ENCODE measurements at regions not wholly inside any gene's neighbourhood (a gene's known extent, or its start where the extent isn't known, plus 50 kb on each side); places are given as distances from the start of the nearest gene placed in this dataset.
A peak's percentile ranks its signal among the peaks of the same experiment; 100 is the strongest.

DNA sequence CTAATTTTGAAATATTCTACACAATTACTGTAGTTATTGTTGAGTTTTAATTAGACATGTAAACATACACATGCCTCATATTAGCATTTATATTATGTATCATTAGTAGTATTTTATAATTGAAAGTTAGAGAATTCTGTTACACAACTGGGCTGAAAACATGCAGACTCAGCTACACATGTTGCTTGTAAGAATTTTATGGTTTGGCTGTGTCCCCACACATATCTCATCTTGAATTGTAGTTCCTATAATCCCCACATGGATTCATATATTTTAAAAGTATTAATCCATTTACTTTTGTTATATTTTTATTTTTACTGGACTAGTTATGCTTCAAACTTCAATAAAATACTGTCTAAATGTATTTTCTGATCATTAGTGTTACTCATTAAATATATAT lies 2075.3 kb upstream of the C9orf72 start:
- no peak for DNase-seq

DNA sequence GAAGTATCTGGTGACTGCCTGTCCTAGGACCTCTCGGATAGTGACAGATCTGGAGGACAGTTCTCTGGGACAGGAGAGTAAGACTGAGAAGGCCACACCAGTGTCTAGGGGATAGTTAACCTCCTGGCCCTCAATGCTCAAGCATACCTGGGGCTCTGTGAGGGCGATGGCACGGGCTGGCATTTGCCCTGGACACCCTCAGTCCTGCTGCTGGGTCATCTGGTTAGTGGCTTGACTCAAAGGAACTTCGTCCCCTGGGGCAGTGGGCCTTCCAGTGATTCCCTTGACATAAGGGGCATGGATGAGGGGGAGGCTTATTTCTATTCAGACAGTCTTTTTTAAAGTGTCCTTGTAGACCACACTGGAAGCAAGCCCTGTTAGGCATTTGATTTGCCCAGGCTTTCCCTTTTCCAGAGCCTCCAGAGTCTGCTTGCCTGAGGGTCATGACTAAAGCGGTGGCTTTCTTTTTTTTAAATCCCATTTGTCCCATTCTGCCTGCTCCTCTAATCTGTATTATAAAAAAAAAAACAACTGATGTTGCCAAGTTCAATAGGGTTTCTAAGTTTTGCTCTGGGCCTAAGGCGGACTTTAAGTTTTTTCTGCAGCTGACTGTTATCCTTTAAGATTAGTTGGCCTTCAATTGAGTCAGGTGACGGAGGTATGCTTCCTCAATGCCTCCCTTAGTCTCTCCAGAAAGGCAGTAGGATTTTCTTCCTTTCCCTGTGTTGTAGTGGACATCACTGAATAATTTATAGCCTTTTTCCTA lies 2083.5 kb upstream of the C9orf72 start:
- DNase-seq, result no peak

DNA sequence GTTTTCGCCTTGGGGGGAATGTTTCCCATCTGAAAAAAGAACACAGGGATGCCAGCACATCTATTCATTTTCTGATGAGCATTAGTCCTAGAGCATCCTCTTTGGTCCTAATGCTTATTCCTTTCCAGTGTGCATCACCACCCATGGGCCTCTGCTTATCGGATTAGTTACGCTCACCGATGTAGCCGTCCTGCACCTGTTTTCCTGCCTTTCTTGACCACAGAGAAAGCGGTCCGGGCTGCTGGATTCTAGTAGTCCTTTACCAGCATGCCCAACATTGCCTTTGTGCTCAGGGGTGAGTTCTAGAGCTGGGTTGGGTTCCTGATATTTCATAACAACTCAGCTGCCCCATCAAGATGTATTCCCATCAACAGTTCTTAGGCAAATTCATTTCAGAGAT lies 2084.5 kb upstream of the C9orf72 start:
- DNase-seq, result no peak

DNA sequence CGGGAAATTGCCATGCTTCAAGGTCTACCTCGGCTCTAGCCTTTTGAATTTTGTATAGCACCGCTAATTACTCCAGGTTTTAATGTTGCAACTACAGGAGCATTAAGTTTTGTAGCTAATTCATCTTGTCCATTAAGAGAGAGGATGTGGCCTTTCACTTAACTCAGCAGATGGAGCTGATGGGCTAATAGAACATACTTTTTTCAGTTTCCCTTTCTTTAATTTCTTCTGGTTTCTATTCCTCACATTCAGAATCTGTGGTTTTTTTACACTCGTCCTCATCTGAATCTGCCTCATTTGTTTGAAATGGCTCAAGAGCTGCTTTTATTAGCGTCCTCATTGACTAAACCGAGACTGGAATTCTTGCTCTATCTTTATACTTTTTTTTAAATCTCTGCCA lies 2085.7 kb upstream of the C9orf72 start:
- DNase-seq, result no peak

DNA sequence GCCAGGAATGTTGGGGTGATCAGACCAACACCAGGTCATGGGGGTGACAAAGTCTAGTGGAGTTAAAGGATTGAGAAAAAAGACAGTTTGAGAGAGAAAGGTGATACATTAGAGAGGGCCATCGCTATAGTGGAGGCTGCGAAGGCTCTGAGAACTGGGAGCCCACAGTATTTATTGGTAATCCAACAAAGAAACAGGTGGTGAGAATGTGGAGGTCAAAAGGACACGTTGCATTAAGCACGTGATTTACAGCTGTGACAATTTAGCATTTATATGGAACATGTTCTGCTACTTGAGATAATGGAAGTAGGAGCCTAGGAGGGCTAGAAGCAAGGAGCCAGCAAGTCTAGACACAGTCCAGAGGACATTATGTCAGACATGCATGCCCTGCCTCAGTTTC lies 2086.5 kb upstream of the C9orf72 start:
- DNase-seq, result no peak

DNA sequence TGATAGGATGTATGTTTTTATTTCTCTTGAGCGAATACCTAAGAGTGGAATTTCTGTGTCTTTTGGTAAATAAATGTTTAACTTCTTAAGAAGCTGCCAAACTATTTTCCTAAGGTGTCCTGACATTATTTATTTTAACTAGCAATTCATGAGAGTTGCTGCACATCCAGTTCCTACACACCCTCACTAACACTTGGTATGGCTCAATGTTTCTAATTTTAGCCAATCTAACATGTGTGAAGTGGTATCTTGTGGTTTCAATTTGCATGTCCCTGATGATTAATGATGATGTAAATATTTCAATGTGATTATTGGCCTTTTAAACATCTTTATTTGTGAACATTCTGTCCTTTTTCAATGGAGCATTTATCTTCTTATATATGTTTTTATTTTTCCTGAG lies 2095.5 kb upstream of the C9orf72 start:
- no peak for DNase-seq

DNA sequence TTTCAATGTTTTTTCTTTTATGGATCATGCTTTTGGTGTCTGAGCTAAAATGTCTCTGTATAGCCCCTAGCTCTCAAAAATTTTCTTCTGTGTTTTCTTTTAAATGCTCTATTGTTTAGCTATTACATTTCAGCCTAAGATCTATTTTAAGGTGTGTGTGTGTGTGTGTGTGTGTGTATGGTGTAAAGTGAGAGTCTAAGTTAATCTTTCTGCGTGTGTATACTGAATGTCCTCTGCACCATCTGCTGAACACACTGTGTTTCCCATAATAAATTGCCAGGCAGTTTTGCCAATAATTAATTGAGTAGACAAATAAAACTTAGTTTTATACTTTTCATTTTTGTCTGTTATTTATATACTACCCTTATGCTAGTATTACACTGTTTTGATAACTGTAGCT lies 2096.3 kb upstream of the C9orf72 start:
- no peak for DNase-seq

DNA sequence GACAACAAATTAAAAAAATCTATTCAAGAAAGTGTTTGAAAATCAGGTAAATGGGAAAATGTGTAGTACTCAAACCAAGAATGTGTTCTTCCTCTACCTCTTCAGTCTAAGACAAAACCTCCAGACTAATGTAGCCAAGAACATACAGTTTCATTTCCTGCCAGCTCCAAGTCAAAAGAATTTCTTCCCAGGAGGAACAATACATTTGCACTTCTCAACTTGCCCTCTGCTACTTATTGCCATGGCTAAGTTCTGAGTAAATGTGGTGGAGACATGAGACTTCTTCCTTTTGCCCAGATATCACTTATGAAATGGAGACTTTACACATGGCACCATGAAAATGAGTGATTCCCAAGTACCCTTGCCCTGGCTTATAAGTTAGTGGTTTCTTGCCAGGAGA lies 2112.2 kb upstream of the C9orf72 start:
- DNase-seq, result no peak

DNA sequence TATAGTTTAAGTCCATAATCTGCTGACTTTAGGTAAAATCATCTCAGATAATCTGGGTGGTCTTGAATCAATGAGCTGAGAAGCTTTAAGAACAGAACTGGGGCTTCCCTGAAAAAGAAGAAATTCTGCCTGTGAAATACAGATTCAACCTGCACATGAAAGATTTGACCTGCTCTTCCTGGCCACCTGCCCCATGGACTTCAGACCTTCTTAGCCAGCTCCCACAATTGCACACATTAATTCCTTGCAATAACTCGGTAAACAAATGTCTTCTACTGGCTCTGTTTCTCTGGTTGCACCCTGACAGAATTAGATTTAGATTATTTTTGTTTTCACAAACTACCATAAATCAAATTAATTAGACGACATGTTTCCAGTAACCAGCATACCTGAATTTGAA lies 2117.9 kb upstream of the C9orf72 start:
- no peak for DNase-seq

DNA sequence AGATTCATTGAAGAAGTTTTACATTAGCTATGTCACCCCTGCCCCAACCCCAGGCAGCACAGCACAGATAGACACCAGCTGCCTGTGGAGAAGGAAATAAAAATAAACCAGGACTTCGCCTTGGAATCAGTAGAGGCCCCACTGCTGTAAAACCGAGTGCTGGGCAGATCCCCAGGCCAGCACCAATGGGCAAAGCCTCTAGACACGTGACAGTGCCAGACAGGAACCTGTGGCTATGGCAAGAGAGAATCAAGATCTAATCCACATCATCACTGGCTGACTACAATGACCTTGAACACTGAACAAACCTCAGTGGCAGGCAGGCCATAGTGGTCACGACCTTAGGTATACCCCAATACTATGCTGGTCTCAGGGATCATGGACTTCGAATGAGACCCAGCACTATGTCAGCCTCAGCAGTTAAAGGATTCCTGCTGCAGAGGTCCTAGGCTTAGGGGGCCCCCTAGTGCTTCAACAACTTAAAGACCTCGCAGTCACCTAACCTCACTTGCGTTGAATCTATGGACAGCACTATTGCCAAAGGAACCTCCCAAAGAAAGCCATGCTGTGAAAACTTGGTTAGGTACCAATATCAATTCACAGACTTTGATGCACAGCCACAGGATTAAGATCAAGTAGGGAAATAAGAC lies 2118.6 kb upstream of the C9orf72 start:
- peak; percentile 60 to 63 for DNase-seq

DNA sequence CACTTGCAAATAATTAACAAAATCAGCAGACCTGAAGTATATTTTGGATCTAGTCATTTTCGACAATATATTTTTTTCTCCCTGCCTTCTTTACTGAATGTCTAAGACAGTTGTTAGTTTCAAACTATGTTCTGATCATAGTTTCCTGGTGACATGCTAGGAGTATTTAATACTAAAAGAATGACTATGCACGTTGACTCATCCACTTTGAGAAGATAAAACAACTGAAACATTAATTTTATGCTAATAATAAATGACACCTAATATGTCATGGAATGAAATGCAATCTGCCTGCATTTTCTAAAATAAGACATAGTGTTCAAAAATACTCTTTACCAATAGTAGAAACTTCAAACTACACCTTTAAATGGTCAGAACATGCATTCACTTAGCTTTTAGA lies 2123.7 kb upstream of the C9orf72 start:
- no peak for DNase-seq

DNA sequence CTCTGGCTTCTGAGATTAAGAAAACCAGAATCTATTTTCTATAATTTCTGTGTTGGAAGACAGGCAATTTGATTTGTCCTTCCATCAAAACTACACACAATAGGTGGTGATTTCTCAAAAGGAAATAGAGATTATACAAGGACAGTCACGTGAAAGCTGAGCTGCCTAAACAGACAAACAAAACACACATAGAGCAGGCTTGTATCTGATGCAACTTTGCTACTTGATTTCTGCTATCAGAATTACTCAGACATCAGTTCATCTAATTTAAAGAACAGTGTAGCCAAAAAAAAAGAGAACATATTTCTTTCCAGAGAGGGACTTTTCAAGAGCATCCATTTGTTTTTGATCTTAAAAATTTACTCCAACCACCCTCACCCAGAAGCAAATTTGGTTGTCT lies 2128.3 kb upstream of the C9orf72 start:
- no peak for DNase-seq

DNA sequence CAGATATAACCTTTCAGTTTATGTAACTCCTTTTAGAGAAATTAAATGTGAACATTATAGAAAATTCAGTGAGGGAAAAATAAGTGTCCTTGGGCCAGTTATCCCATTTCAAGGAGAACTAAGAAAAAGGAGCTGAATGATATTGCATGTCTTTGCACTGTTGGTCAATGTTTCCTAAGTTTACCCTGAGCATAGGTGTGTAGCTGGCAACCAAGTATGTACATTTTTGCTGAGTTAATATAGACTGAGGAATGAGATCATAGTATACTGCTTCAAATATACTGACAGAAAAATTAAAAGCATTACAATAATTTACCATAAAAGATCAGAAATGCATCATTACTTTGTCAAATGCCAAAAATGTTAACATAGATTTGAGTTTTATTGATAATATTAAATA lies 2128.7 kb upstream of the C9orf72 start:
- DNase-seq, result no peak

DNA sequence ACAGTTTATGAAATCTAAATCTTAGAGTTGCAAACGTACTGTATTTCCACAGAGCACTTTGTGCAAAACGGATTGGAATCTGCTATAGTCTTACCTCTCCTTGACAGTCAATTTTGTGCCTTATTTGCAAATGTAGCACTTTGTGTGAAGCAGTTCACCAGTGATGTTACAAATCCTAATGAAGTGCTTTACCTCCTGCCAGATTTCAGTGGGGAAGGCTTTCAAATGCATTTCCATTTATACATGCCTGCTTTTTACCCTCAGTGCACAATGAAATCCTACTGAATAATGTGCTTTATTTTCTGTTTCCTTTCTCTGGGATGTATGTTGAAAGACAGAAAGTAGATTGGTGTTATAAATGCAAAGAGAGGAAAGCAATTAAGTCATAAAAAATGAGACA lies 2141.6 kb upstream of the C9orf72 start:
- no peak for DNase-seq

DNA sequence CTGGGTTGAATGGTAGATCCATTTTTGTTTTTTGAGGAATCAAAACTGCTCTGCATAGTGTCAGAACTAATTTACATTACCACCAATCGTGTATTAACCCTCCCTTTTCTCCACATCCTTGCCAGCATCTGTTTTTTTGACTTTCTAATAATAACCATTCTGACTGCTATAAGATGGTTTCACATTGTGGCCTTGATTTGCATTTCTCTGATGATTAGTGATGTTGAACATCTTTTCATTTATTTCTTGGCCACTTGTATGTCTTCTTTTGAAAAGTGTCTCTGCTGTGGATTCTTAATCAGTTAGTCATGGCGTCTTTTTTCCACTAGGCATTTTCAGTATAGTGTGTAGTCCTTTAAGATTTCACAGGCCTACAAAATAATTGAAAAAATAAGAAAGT lies 2144.3 kb upstream of the C9orf72 start:
- DNase-seq, result no peak

DNA sequence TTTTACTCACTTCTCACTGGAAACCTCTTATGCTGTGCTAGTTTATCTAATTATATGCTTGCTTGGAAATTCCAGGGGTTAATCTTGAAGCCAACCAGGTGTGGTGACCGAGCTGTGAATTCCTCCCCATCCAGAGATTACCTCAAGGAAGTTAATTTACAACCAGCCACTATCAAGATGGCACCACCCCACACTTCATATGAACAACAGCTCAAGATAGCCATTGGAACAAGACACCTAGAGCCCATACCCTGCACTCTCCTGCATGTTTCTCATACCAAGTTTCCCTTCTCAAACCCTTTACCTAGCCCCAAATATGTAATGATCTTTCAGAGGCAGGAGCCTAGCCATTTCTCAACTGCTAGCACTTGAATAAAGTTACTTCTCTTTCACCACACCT lies 2156.9 kb upstream of the C9orf72 start:
- no peak for DNase-seq

DNA sequence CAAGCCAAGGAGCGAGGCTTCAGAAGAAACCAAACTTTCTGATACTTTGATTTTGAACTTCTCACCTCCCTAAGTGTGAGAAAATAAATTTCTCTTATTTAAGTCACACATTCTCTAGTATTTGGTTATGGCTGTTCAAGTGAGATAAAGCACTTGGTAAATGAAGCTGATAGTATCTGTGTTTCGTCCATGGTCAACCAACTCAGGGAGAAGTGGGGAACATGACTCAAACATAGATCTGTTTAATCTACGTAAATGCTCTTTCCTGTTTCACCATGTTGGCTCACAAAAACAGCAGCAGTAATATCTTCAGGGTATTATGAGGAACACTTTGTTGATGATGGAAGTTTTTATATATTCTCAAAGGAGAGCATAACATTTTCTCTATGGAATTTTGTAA lies 2167.2 kb upstream of the C9orf72 start:
- DNase-seq, result no peak

DNA sequence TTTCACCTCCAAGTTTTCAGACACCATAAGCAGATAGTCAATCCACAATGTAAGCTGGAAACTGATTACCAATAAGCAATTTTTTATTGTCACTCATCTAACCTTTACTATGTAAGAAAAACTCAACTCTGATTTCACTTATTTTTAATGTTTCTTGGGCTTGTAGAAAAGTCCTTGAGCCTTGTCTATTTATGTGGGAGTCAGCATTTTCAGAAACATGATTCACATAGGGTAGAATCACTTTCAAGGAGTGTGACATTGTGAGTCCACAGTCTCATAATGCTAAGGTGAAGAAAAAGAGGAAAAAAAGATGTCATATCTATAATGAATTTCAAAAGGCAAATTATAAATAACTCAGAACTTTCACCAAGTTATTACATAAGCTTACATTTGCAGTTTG lies 2167.9 kb upstream of the C9orf72 start:
- no peak for DNase-seq

DNA sequence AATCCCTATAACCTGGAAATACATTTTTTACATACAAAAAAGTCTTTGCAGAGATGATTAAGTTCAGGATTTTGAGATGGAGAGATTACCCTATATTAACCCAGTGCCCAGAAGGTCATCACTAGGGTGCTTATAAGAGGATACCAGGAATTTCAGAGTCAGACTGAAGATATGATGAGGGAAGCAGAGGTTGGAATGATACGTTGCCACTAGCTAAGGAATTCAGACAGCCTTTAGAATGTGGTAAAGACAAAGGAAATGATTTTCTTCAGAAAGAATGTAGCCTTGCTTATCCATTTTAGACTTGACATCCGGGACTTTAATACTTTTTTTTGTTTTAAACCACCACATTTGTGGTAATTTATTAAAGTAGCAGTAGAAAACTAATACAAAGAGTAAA lies 2176.8 kb upstream of the C9orf72 start:
- no peak for DNase-seq

DNA sequence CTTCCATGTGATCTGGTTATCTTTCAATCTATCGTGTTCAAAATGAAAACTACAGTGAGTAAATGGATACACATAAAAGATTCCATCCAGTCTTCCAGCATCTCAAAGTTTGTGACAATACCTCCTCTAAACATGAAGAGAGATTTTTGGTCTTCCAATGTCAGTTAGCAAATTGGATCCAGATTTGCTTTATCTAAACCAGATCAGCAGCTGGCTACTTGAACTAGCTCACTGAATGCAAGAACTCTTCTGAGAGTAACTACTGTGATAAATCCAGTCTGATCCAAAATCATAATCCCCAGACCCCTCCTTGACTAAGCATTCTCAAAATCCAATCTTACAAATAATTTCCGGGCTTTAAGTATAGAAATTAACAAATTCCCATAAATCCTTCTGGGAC lies 2177.9 kb upstream of the C9orf72 start:
- no peak for DNase-seq

DNA sequence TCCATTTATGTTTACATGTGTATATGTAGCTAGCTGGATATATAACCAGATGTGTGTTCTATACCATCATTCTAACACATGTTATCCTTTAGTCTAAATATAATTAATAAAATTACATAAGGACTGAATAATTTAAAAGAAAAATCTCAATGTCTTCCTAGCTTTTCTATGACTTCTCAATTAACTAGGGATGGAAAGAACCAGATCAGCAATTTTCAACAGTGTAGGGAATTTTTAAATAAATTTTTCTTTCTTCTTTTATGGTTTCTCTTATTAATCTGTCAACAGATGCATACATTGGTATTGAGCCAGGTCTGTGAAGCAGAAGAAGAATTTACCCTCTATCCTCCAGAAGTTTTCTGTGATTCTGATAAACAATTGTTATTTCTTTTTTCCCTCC lies 2180.4 kb upstream of the C9orf72 start:
- no peak for DNase-seq

DNA sequence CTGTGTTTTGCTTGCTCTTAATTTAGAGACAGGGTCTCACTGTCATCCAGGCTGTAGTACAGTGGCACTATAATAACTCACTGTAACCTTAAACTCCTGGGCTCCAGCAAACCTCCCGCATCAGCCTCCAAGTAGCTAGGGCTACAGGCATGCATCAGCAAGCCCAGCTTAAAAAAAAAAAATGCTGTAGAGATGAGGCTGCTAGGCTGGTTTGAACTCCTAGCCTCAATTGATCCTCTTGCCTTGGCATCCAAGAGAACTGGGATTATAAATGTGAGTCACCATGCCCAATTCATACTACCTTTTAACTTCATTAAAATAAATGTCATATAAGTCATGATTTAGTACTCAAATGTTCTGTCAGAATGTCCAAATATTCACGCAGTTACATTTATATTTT lies 2195.7 kb upstream of the C9orf72 start:
- no peak for DNase-seq

DNA sequence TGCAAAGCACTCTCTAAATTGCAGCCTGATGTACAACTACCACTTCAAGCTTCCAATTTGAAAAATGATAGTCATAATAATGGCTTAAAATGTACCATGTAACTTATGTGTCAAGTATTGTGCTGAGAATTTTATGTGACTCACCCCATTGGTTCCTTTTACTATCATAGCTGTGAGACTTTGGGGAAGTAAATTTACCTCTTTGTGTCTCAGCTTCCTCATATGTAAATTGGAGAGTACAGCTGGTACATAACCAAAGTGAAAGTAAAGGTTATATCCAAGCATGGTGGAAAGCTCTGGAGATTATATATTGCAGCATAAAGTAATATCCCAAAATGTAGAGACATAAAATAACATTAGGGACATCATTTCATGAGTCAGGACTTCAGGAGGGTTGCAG lies 2200.4 kb upstream of the C9orf72 start:
- DNase-seq, result peak; percentile 68 to 87

DNA sequence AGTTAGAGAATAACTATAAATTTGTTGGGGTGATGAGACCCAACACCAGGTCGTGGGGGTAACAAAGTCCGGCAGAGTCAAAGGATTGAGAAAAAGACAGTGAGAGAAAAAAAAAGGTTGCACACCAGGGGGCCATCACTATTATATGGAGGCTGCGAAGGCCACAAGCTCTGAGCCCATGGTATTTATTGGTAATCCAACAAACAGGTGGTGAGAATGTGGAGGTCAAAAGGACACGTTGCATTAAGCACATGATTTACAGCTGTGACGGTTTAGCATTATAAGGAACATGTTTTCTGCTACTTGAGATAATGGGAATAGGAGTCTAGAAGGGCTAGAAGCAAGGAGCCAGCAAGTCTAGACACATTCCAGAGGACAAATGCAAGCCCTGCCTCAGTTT lies 2202.2 kb upstream of the C9orf72 start:
- DNase-seq, result no peak

DNA sequence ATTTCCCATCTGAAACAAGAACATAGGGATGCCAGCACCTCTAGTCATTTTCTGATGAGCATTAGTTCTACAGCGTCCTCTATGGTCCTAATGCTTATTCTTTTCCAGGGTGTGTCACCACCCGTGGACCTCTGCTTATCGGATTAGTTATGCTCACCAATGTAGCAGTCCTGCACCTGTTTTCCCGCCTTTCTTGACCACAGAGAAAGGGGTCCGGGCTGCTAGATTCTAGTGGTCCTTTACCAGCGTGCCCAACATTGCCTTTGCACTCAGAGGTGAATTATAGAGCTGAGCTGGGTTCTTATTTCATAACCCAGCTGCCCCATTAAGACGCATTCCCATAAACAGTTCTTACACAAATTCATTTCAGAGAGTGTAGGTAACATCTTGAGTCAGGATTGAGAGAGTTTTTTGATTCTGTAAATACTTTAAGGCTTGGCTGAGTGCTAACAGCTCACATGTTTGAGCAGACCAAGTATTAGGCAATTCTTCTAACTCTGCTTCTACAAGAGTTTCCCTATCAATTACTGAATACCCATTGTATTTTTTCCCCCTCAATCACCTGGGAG lies 2205.1 kb upstream of the C9orf72 start:
- DNase-seq, result no peak
